Fibroblast of lung (primary cell): ENCODE measurements at regions not wholly inside any gene's neighbourhood (a gene's known extent, or its start where the extent isn't known, plus 50 kb on each side); places are given as distances from the start of the nearest gene placed in this dataset.

Experiments
- EZH2 ChIP-seq: IDR thresholded peaks from 2 replicates; pipeline ENCODE4 v1.5.1; 2012; ENCODE audit warnings: low read length, control low read depth, mild to moderate bottlenecking; ENCODE audit errors: missing control alignments
- TF ChIP-seq, protein P1 (sequence below), 2 donors: IDR thresholded peaks in 1 of 2; conservative IDR thresholded peaks in 1 of 2; 1 replicate in 1 of 2; 2 replicates in 1 of 2; pipeline ENCODE4 v1.5.1; 2011 to 2012; ENCODE audit warnings: low read length in 2 of 2, control low read depth in 1 of 2, inconsistent platforms in 1 of 2, low read depth in 1 of 2, mild to moderate bottlenecking in 1 of 2

GRCh38 chr20:51914758-51915157 lies 112.4 kb upstream of the SALL4 start:
- TF ChIP-seq, protein P1, sequence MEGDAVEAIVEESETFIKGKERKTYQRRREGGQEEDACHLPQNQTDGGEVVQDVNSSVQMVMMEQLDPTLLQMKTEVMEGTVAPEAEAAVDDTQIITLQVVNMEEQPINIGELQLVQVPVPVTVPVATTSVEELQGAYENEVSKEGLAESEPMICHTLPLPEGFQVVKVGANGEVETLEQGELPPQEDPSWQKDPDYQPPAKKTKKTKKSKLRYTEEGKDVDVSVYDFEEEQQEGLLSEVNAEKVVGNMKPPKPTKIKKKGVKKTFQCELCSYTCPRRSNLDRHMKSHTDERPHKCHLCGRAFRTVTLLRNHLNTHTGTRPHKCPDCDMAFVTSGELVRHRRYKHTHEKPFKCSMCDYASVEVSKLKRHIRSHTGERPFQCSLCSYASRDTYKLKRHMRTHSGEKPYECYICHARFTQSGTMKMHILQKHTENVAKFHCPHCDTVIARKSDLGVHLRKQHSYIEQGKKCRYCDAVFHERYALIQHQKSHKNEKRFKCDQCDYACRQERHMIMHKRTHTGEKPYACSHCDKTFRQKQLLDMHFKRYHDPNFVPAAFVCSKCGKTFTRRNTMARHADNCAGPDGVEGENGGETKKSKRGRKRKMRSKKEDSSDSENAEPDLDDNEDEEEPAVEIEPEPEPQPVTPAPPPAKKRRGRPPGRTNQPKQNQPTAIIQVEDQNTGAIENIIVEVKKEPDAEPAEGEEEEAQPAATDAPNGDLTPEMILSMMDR (conservative IDR thresholded peaks at IDR 0.05 in 1 of 2, IDR thresholded peaks at IDR 0.05 in 1 of 2; ENCODE audit: low read depth in 1 of 2, low read length in 2 of 2), result no peak
- TF ChIP-seq EZH2, result no peak
